ENCODE measurements at regions not wholly inside any gene's neighbourhood (a gene's known extent, or its start where the extent isn't known, plus 50 kb on each side); places are given as distances from the start of the nearest gene placed in this dataset.

DNA sequence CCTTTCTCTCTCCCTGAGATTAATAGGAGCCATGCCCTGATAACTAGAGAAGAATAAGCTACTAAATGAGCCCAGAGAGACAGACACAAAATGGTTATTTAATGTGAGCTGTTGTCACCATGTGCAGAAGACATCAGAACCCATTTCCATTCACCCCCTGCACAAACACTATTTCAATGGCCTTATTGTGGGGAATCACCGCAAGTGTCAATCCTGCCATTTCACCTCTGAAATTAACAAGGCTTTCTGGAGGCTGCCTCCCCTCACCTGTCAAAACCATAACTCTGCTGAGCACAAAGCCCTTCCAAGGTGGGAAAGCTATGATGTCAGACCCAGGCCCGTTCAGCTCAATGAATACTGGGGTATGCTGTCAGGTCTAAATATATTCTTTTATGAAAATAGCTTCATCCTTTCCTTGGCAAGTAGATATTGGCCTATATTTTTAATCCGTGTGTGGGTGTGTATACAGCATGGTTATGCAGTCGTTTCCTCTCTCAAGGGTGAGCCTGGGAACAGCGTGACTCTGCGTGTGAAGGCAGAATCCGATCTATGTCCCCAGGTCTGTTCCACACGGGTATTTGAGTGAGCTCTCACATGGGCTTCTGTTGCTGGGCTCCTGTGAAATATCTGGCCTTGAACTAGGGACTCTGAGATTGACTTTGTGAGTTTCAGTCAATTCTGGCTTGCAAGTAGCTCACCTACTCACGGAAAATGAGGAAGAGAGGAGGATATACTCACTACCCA is 266.3 kb downstream of the FBXW7 start:
- no peak for DNase-seq

GRCh38 chr4:152267811-152268210 is 268.1 kb downstream of the FBXW7 start:
- no peak for DNase-seq

GRCh38 chr4:152266831-152267480 is 268.9 kb downstream of the FBXW7 start:
- no peak for DNase-seq

- DNase-seq = no peak
These were observed 270.7 kb downstream of the FBXW7 start for GRCh38 chr4:152265149-152265621.

- no peak for DNase-seq
These were observed 271.8 kb downstream of the FBXW7 start for GRCh38 chr4:152264106-152264505.

- DNase-seq = no peak
These were observed 276.0 kb downstream of the FBXW7 start for GRCh38 chr4:152259866-152260265.

GRCh38 chr4:152258804-152259708 is 276.8 kb downstream of the FBXW7 start:
- DNase-seq = no peak

DNA sequence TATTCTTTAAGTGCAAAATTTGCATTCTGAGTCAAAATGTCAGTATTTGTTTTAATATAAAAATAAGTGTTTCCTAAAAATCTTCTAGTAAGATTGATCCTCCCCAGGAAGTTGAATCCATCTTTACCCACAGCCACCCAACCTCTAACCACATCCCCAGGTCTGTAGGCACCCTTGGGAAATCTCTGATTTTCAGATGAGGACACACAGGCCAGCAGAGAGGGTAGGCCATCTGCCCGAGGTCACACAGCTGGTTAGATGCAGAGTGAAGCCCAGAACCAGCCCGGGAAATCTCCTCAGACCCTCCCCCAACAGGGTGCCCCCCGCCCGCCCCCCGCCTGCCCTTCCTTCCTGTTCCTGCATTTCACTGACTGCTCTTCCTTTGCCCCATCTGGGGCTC is 277.5 kb downstream of the FBXW7 start:
- no peak for DNase-seq

- DNase-seq = no peak
These were observed 278.3 kb downstream of the FBXW7 start for GRCh38 chr4:152257601-152258066.

GRCh38 chr4:152256996-152257395 is 278.9 kb downstream of the FBXW7 start:
- DNase-seq = no peak

- no peak for DNase-seq
These were observed 280.5 kb downstream of the FBXW7 start for GRCh38 chr4:152255437-152255836.

DNA sequence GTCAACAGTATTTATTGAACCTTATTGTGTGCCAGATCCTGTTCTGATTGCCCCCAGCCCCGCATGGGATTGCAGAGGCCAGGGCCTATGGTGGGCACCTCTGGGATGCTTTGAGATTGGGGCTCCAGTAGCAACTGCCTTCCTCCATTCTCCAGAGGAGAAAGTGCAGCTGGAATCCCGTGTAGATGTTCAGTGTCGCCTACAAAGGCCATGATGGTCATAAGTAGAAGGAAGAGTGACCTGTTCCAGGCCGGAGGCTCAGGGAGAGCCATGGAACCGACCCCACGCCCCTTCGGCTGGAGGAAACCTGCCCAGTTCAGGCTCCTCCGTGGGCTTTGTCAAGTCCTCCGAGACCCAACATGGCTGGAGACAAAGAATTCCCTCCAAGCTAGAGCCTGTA is 287.5 kb downstream of the FBXW7 start:
- DNase-seq = no peak

- no peak for DNase-seq
These were observed 288.5 kb downstream of the FBXW7 start for GRCh38 chr4:152247271-152247975.

DNA sequence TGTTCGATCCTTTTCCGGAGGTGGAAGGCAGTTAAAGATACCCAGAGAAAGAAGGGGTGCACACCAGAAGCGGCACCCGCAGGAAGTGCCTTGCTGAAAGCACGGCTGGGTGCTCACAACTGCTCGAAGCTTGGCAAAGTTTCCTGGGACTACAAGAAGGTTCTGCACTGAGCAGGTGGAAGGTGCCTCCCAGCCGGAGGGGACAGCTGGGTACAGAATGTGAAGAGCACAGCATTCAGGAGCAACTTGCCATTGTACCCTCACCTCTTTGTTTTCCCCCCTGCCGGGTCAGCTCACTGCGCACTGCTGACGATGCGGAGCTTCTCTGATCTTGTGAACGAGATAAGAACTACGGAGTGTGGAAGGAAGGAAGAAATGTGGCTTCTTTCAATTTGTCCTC is 289.2 kb downstream of the FBXW7 start:
- no peak for DNase-seq

DNA sequence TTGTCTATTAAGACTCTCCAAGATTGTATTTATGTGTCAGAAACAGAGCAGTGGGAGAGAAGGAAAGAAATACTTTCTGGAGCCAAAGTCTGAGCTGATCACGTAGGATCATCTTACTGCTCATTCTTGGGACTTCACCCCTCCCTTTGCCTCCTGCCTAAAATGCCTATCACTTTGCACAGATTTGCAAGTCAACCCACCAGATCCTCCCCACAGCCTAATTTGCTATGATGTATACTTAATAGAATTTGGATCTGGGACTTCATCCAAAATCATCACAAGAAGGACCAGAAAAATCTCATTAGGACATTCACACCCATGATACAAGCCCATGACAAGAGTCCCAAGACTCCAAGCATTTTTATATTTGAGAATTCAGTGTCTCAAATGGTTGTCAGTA is 290.2 kb downstream of the FBXW7 start:
- DNase-seq = no peak

DNA sequence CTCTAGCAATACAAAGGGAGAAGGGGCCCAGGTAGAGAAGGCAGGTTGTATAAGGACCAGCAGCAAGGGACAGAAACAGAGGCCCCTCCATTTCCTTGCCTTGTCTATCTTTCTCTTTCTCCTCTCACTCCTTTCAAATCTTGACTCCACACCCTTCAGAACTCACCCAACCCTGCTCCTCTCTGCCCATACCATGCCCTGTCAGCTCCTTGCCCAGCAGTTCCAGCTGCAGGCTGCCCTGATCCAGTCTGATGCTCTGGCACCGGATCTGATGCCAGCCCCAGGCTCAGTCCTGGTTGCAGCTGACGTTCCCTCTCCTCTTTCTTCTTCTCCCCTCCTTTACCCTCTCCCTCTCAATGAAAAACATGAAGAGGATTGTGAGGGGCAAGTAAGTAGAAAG is 291.2 kb downstream of the FBXW7 start:
- DNase-seq = no peak

DNA sequence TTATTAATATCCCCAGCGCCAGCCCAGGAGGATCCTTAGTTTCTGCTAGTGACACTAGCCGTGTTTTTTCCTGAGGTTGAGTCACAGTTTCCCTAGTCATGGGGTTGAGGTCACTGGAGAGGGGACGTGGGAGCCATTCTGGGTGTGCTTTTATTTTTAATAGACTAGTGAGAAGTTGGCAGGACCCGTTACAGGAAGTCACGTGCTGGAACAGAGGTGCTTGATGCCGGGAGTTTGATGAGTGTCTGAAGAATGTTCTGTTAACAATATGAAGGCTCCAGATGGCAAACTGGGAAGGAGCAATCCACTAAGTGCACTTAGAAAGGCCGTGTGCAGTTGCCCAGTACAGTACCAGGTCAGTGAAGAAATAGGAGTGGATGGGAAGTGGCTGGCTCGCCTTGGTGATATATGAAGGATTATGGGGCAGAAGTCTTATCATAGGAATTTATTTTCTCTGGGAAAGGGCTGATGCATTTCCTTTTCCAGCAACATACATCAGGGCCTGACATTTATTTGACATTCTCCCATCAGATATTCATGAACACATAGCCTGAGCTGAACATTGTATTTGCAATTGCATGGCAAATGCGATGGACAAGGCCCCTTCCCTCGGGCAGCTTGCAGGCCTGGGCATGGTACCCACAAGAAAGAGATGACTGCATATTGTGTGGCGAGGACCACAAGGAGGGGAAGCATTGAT is 291.8 kb downstream of the FBXW7 start:
- no peak for DNase-seq

DNA sequence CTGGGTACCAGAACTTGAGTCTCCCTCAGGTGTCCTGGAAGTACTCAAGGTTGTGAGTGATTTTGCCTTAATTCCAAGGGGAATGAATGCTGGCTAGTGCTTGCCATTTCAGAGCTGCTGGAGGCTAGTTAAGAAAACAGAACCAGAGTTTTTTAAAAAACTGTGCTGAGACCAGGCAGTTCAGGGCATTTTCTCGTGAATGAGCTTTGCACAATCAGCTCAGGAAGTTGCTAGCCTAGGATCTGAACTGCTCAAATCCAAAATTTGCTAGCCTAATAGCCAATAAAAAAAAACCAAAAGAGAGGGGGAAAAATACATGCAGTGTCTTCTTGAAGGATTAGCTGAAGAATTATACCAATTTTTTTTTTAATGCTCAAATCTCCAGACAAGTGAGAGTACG is 292.7 kb downstream of the FBXW7 start:
- DNase-seq = no peak

- DNase-seq = no peak
These were observed 295.7 kb downstream of the FBXW7 start for GRCh38 chr4:152240232-152240631.

DNA sequence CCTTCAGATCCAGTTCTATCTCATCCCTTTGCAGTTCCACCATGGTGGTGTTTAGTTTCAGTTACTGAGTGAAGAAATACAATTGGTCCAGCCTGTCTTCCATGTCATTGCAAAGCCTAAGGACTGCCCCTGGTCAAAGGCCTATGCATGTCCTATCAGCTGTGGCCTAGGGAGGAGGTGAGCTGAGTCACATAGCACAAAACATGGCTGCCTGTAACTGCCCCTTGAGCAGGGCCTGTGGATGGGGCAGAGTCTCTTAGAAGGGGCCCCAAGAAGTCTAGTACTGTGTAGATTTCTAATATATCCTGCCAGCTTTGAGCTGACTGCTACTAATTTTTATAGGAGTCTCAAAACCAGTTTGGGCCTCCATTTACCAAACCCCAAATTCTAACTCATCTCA is 296.7 kb downstream of the FBXW7 start:
- DNase-seq = no peak

DNA sequence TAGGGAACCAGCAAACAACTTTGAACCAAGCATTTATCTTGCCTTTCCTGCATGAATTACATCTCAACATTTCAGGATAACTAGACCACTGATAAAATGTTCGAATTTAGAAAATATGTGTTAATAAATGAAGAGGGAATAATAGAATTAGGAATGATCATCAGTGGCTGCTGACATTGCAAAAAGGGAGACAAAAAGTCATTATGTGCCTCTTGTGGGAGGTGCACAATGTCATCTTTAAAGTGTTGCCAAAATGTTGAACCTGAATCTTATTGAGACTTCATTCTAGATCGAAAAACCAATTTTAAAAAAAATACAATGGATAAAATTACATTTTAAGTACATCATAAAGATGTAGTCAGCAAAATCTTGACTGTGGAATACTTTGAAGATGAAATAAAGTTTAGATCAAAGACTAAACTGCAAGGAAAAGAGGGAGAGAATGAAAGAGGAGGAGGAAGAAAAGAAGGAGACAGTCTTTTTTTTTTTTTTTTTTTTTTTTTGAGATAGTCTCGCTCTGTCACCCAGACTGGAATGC is 299.3 kb downstream of the FBXW7 start:
- DNase-seq = no peak

DNA sequence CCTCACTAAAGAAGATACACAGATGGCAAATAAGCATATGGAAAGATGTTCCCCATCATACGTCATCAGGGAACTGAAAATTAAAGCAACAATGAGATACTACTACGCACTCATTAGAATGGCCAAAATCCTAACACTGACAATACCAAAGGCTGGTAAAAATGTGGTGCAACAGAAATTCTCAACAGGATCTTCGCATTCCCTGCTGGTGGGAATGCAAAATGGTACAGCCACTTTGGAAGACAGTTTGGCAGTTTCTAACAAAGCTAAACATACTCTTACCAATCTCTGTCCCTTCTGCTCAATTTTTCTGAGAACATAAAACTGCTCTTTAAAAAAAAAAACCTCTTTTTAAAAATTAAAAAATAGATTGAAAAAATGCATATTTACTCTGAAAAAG is 300.2 kb downstream of the FBXW7 start:
- DNase-seq = no peak

Measured in NCI-H1930 (cell line).